DMS 273 (cell line): ENCODE measurements at regions not wholly inside any gene's neighbourhood (a gene's known extent, or its start where the extent isn't known, plus 50 kb on each side); places are given as distances from the start of the nearest gene placed in this dataset.
"Not testable (repeated sequence)": the region's sequence is repeated elsewhere in the genome, so short reads cannot be mapped to it uniquely, and the experiment has no call there.

Source experiments
- DNase-seq: peaks from one replicate; lab custom pipeline; 2025; ENCODE audit not compliant: unreplicated experiment; lab: John Stamatoyannopoulos, UW

DNA sequence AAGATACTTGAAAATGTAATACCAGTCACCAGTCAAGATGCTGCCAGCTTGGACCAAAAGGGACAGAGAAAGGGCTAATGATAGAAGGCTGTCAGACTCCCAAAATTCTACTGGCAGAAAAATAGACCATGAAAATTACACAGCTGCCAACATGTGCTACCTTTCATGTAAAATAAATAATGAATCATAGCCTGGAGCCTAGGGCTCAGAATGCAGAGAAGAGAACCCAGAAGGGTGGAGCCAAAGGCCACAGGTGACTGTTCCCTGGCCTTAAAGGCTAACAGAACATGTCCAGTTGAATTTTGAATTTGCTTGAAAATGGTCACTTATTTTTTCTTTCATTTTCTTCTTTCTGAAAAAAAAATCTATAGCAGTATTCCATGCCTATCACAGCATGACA, 1827.0 kb upstream of the MIR17HG start:
- no peak for DNase-seq

DNA sequence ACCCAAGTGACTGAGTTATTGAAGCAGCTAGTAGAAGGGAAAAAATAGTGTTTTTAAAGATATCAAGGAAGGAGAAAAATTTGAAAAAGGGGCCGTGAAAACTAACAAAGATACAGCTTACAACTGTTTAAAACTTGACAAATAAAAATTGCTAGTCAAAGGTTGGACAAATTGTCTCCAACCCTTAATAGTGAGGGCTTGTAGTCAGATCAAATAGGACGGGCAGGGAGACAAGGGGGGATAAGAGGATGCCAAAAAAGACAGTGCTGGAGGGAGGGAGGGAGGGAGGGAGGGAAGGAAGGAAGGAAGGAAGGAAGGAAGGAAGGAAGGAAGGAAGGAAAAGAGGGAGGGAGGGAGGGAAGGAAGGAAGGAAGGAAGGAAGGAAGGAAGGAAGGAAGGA, 1825.8 kb upstream of the MIR17HG start:
- DNase-seq = not testable (repeated sequence)

DNA sequence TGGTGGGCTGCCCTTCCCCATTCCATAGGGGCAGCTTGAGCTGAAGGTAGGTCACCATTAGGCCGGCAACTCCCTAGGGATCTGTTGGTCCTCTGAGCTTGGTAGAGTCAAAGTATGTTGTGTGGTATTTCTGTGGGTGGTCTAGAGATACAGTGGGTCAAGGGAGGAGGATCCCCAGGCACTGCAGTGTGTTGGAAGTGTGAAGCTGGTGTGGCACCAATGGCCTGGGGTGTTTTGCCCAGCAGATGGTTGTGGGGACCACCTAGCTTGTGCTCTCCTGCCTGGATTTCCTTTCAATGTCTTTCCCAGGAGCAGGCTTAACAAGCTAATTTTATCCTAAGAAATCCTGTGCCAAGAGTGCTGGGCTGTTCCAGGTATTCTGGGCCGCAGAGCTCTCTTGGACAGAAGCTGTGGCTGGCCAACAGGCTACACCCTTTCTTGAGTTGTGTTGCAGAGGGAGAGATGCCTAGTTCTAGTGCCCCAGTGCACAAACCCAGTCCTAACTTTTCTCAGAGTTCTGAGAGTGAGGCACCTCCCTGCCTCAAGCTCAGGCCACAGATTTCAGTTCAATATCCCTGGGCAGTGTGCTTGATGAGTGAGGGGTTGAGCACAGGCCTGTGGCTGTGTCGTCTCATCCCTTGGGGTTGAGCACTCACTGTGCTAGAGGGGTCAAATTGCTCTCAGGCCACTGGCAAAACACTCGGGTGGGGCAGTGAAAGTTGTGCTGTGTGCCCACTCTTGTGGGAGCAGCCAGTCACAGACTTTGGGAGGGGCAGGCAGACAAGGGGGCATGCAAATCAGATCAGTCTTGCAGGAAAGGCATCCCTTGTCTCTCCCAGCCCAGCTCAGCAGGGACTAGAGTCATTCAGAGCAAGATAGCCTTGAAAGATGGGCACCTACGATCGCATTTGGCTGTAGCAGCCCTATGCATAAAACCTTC, 1806.1 kb upstream of the MIR17HG start:
- no peak for DNase-seq

DNA sequence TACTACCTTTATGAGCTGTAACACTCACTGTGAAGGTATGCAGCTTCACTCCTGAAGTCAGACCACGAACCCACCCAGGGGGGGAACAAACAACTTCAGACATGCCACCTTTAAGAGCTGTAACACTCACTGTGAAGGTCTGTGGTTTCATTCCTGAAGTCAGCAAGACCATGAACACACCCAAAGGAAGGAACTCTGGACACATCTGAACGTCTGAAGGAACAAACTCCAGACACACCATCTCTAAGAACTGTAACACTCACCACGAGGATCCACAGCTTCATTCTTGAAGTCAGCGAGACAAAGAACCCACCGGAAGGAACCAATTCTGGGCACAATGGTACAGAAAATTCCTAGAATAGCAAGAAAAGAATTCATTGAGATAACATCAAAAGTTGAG, 1796.5 kb upstream of the MIR17HG start:
- DNase-seq = no peak

DNA sequence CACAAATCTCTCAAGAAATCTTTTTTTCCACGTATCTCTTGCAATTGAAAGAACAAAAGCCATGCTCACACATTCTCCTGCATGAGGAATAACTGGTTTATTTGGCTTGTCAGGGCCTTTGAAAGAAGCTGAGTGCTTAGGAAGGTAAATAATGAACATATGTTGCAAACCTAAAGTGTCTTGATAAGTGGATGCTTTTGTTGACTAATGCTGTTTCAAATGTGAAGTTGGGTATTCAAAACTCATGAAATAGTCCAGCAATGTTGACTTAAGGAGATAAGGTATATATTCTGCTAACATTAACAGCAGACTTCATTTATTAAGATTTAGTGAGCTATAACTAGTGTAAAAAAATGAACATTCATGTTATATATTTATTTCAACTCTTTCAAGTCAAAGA, 1792.7 kb upstream of the MIR17HG start:
- no peak for DNase-seq

DNA sequence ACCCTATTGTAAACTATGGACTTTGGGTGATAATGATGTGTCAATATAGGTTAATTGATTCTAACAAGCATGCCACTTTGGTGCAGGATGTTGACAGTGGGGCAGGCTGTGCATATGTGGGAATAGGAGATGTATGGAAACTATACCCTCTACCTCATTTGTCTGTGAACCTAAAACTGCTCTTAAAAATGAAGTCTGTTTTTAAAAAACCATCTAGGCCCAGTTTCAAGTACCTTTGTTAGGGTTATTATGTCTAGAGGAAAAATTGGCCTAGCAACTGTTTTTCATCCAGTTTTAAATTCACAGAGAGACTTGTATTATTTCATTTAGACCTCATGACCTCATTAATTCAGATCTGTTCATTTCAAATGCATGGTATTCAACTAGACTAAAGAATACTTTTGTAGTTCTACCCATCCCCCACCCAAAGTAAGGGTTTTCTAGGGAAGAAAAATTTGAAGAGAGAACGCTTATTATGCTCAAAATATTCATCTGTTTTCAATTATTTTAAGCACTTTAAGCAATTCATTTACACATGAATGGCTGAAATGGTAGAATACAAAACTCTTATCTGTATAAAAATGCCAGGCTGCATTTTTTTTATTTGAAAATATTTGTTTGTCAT, 1781.9 kb upstream of the MIR17HG start:
- no peak for DNase-seq

DNA sequence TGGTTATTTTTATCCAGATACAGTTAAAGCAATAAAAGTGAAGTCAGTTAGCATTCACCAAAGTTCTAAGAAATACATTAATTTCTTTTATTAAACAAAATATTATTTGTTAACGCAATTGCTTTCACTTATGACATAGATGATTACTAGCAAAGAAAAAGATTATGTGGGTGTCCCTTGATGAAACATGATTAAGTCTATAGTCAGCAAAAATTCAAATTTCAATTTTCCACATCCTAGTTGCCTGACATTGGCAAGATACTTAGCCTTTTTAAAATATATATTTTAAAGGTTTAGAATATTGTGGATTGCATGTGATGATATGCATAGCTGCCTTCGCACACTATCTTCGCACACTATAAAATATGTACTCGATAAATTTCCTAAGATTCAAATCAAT, 1780.5 kb upstream of the MIR17HG start:
- no peak for DNase-seq

DNA sequence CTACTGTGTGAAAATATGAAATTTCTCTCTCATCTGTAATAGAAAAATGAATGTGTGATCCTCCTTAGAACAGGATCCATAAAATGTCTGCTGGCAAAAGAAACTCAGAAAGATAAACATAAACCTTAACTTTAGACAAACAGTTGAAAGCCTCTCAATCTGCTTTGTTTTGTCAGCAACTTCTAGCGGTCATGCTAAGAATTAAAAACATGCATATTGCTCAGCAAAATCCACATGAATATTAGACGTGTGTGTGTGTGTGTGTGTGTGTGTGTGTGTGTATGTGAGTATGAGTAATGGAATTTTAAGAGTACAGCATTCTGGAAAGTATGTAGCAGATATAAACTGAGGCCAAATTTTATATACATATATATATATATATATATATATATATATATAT, 1779.2 kb upstream of the MIR17HG start:
- no peak for DNase-seq

DNA sequence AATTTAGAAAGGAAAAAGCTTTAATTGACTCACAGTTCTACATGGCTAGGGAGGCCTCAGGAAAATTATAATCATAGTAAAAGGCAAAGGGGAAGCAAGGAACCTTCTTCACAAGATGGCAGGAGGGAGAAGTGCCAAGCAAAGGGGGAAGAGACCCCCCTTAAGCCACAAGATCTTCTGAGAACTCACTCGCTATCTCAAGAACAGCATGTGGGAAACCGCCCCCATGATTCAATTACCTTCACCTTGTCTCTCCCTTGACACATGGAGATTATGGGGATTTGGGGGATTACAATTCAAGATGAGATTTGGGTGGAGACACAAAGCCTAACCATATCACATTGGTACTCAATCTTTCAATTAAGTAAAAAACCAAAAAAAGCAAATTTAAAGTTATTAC, 1778.7 kb upstream of the MIR17HG start:
- no peak for DNase-seq

DNA sequence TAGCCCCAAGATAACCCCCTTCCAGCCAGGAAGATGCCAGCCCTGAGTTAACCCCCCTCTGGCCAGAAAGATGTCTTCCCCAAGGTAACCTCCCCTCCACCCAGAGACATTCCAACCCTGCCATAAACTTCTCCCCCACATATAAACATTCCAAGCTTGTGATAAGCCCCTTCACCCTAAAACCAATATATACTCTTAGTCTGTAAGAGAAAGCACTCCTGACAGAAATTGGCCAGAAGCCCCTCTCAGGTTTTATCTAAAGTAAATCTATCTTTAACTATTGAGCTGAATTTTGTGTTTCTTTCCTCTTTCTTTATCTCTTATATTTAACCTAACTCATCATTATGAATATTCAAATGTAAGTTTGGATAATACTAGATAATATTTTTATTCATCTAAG, 1775.8 kb upstream of the MIR17HG start:
- no peak for DNase-seq

DNA sequence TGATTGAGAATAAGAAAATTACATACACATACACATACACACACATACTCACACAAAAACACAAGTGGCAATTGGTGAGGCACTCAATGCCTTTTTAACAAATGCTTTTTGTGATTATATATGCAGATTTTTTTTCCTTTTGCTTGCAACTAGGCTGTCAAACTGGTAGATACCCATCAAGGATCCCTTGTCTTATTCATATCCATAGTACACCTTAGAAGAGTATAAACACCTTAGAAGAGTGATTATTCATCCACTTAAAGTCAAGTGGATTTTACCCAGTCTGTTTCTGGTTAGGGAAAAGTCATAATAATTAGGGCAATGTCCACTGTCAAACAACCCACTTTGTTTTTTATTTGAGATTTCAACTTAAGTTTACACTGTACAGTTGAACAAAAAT, 1773.4 kb upstream of the MIR17HG start:
- no peak for DNase-seq

DNA sequence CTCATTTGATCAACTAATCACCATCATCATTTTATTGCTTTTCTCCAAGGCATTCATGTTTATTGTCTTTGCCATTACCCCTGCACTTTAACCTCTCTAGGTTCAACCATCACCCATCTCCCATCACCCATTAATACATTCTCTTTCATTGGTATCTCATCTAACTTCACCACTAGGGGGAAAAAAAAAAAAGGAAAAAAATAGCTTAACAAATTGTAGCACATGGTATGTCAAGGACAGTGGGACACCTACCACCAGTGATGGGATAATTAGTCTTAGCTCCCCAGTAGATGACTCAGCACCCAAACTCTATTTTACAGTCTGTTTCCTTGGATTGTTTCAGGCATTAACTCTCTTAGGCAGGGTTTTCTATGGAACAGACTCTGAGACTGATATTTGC, 1770.2 kb upstream of the MIR17HG start:
- DNase-seq = no peak

DNA sequence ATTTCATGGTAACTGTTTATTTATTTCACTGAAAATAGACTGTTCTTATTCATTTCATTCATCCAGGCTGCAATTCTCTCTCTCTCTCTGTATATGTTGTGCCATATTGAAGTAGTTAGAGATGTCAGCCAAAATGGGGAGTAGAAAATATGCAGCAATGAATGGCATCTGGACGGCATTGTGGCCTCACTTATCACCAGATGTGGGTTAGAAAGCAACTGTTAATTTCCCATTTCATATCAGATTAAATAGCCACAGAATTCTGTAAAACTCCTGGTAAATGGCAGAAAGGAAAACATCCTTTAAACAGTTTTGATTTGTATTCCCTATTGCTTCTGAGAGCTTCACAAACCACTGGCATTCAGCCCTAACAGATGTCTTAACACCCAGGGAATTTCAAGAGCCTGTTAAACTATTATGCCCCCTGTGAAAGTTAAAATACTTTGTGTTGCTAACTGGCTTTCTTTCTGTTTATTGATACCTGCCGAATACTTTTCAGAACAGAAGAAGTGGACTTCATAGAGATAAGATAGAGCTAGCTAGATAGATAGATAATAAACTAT, 1763.3 kb upstream of the MIR17HG start:
- no peak for DNase-seq

DNA sequence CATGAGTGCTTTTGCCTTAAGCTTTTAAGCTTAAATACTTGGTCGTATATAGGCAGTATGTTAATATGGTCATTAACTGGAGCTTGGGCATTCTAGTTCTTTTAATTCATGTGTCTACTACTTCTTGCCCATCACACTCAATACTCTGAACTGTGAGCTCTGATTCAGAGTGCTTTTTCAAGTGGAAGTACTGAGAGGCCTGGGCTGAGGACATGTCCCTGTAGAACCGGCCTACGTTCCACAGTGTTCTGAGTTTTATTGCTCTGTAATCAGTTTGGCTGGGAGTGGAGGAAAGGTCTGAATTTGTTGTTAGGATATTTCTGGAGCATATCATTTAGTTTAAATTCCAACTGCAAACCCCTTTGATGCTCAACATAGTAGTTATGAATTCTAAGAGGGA, 1744.8 kb upstream of the MIR17HG start:
- no peak for DNase-seq

DNA sequence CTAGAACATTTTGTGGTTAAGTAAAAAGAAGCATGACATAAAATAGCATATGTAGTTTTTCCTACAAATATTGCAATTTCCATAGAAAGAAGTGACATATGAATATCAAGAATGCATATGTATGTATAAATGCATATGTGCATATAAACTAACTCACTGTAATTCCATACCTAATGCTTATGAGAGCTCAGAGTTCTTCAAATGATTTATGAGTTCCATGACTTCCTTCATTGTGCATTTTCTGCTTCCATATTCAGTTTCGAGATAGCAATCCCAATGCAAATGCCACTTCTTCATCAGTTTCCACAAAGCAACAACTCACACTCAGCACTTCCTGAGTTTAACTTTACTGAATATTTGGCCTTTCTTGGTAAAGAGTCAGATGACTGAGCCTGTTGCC, 1744.3 kb upstream of the MIR17HG start:
- DNase-seq = no peak

DNA sequence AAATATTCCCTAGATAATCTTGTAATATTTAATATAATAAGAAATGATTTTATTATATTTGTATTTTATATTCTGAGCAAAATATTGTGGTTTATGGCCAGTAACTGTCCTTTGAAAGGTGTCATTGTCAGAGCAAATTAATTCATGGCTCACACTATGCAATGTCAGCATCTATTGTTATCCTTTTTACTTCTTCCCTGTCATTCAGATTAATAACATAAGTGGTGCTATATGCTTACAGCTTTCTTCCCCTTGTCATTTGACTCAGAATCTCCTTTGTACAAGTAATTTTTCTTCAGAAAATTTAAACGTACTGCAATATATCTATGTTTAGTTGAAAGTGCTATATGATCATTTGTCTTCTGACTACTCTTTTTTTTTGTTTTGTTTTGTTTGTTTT, 1738.2 kb upstream of the MIR17HG start:
- no peak for DNase-seq

DNA sequence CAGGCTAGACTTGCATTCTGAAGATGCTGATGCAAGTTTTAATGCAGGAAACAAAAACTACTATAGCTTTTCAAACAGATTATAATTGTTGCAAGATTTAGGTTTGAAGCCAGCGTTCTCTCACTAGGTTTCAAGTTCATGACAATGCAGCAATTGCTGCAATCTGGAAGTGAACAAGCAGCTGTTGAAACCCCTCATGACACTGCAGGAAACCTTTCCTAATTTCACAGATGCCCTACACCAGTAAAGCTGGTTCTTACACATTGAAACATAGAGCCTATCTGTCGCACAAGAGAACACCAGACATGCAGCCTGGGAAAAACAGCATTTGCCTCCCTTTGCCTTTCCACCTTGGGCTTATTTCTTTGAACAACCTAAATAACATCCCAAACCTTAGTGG, 1737.2 kb upstream of the MIR17HG start:
- DNase-seq = no peak

DNA sequence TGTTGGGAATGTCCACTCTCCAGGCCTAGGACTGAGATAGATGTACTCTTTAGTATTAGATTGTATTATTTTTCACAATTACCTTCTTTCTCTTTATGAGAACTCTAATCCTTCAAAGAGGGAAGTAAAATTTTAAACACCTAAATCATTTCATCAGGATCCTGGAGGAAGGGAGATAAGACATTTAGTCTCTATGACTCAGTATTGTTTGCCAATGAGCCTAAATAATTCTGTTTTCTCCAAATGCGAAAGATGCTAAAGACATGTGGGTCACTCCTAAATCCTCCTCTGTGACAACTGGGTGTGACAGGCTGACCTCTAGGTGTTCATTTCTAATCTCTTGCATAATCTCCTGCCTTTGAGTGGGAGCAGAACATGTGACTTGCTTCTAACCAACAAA, 1736.6 kb upstream of the MIR17HG start:
- no peak for DNase-seq

DNA sequence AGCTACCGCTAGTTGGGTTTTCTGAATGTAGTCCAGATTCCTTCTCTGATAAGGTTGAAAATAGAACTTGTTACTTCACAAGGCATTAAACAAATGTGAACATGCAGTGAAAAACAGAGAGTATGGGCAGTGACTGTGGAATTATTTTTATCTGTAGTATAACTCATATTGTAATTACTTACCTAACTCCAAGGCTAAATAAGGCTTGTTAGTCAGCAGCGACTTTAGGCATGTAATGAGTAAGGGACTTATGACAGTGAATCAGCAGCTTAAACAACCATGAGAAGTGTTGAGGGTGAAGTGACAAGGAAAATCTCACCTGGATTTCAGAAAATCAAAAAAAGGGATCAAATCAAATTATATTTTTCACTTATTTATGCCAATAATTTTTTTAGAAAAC, 1719.5 kb upstream of the MIR17HG start:
- DNase-seq = no peak

DNA sequence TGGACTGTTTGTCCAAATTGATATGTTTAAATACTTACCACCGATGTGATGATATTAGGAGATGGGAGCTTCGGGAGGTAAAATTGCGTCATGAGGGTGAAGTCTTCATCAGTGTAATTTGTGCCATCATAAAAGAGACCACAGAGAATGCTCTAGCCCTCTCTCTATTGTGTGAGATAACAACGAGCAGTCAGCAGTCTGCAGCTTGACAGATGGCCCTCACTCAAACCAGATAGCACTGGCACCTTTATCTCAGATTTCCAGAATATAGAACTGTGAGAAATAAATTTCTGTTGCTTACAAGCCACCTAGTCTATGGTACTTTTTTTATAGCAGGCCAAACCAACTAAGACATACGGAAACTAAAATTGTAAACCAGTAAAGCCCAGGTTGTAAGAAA, 1718.9 kb upstream of the MIR17HG start:
- DNase-seq = no peak

DNA sequence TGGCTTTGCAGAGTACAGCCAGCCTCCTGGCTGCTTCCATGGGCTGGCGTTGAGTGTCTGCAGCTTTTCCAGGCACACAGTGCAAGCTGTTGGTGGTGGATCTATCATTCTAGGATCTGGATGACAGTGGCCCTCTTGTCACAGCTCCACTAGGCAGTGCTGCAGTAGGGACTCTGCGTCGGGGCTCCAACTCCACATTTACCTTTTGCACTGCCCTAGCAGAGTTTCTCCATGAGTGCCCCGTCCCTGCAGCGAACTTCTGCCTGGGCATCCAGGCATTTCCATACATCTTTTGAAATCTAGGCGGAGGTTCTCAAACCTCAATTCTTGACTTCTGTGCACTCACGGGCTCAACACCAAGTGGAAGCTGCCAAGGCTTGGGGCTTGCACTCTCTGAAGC, 1697.3 kb upstream of the MIR17HG start:
- DNase-seq = no peak

DNA sequence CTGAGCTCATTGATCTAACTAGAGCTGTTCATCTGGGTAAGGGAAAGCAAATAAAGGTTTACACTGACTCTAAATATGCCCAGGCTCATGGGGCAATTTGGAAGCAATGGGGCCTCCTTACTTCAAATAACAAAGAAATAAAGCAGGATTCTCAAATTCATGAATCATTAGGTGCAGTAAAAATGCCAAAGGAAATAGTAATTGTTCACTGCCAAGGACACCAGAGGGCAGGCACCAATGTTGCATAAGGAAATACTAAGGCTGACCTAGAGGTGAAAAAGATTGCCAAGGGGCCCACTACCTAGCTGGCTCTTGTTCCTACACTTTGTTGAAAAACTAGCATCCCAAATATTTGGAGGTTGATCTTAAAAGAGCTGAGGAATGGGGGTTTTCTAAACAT, 1686.7 kb upstream of the MIR17HG start:
- DNase-seq = no peak
